ENCODE measurements at regions not wholly inside any gene's neighbourhood (a gene's known extent, or its start where the extent isn't known, plus 50 kb on each side); places are given as distances from the start of the nearest gene placed in this dataset.

DNA sequence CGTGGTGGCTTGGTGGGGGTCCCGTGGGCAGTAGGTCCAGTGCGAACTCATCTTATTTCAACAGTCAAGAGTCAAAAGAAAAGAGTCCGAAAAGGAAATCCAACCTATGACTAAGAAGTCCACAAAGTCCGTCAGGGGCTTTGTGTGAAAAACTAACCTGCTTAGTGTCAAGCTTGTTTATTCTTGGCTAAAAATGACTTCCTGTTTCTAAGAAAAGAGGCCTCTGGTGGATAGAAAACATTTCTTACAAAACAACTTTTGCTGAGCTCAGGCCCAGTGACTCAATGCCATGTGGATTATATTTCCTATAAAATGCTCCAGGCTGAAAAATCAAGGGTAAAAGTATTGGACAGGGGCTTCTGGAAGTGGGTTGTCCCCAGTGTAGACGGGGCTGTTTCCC, 105.9 kb downstream of the GADD45G start:
- no peaks in the 10 kb centered on the region for H4K20me1 ChIP-seq (ENCODE audit: insufficient read depth)
- ChIA-PET RAD21 (ENCODE audit: low non-redundant PET in 1 of 2, low total read pairs in 2 of 2, uncharacterized antibody in 2 of 2, unreplicated experiment in 2 of 2) (no interaction called here), POLR2A (no interaction called here), CTCF (no interaction called here)
- no peak overlapping the region for H3K4me2 ChIP-seq (ENCODE audit: low read length)
- no peaks in the 10 kb centered on the region for H3K9me3 ChIP-seq (ENCODE audit: control insufficient read depth in 1 of 2, insufficient read depth in 1 of 2, low read depth in 1 of 2, low read length in 2 of 2)
- ATAC-seq (no peak), DNase-seq (ENCODE audit: low read depth, low spot score) (no peak)
- no peaks in the 10 kb centered on the region for H3K9me2 ChIP-seq (ENCODE audit: insufficient read depth)
- H3K4me3 ChIP-seq (replicated peaks in 1 of 2; ENCODE audit: low read depth in 1 of 2, low read length in 2 of 2), result no peak overlapping the region
- H3K27me3 ChIP-seq (ENCODE audit: insufficient read depth, low read length), result peaks cover 15% of the 10 kb centered on the region
- BruUV-seq (replicated peaks), result no TSS peak
- TF ChIP-seq, protein P1, sequence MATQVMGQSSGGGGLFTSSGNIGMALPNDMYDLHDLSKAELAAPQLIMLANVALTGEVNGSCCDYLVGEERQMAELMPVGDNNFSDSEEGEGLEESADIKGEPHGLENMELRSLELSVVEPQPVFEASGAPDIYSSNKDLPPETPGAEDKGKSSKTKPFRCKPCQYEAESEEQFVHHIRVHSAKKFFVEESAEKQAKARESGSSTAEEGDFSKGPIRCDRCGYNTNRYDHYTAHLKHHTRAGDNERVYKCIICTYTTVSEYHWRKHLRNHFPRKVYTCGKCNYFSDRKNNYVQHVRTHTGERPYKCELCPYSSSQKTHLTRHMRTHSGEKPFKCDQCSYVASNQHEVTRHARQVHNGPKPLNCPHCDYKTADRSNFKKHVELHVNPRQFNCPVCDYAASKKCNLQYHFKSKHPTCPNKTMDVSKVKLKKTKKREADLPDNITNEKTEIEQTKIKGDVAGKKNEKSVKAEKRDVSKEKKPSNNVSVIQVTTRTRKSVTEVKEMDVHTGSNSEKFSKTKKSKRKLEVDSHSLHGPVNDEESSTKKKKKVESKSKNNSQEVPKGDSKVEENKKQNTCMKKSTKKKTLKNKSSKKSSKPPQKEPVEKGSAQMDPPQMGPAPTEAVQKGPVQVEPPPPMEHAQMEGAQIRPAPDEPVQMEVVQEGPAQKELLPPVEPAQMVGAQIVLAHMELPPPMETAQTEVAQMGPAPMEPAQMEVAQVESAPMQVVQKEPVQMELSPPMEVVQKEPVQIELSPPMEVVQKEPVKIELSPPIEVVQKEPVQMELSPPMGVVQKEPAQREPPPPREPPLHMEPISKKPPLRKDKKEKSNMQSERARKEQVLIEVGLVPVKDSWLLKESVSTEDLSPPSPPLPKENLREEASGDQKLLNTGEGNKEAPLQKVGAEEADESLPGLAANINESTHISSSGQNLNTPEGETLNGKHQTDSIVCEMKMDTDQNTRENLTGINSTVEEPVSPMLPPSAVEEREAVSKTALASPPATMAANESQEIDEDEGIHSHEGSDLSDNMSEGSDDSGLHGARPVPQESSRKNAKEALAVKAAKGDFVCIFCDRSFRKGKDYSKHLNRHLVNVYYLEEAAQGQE (IDR thresholded peaks at IDR 0.05; ENCODE audit: low read depth), result no peak
- H3K27ac ChIP-seq (ENCODE audit: low read depth, low read length), result no peak overlapping the region
- no peaks in the 10 kb centered on the region for H3K4me1 ChIP-seq (ENCODE audit: control insufficient read depth in 1 of 2, insufficient read depth in 2 of 2, low read length in 2 of 2)
- H3K36me3 ChIP-seq (ENCODE audit: control insufficient read depth in 1 of 2, insufficient read depth in 2 of 2, low read length in 2 of 2), result no peaks in the 10 kb centered on the region
- H3K79me2 ChIP-seq (ENCODE audit: insufficient read depth, low read length), result no peaks in the 10 kb centered on the region
- no peak overlapping the region for H2AFZ ChIP-seq (ENCODE audit: low read depth, low read length, poor library complexity, severe bottlenecking)
- no peak overlapping the region for H3K9ac ChIP-seq (ENCODE audit: low read length)
- intact Hi-C loops (cut with micrococcal nuclease), result no loop called here

DNA sequence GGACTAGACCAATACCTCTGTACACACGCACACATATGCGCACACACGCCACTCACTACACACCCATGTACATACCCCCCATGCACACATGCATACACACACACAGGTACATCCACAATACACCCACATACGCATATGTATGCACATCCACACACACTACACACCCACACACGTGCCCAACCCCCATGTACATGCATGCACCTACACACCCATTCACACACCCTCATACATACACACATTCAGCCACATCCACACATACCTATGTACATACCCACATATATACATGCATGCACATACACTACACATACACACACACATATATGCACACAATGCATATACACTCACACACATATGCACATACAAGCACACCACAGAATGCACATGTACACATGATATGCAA, 107.1 kb downstream of the GADD45G start:
- no peak overlapping the region for H3K4me2 ChIP-seq (ENCODE audit: low read length)
- ChIA-PET POLR2A (no interaction called here), CTCF (no interaction called here), RAD21 (ENCODE audit: low non-redundant PET in 1 of 2, low total read pairs in 2 of 2, uncharacterized antibody in 2 of 2, unreplicated experiment in 2 of 2) (no interaction called here)
- no peaks in the 10 kb centered on the region for H3K36me3 ChIP-seq (ENCODE audit: control insufficient read depth in 1 of 2, insufficient read depth in 2 of 2, low read length in 2 of 2)
- no peaks in the 10 kb centered on the region for H4K20me1 ChIP-seq (ENCODE audit: insufficient read depth)
- no peaks in the 10 kb centered on the region for H3K9me3 ChIP-seq (ENCODE audit: control insufficient read depth in 1 of 2, insufficient read depth in 1 of 2, low read depth in 1 of 2, low read length in 2 of 2)
- no peak for DNase-seq (ENCODE audit: low read depth, low spot score)
- H2AFZ ChIP-seq (ENCODE audit: low read depth, low read length, poor library complexity, severe bottlenecking), result no peak overlapping the region
- H3K27me3 ChIP-seq (ENCODE audit: insufficient read depth, low read length), result peaks cover 6% of the 10 kb centered on the region
- H3K4me1 ChIP-seq (ENCODE audit: control insufficient read depth in 1 of 2, insufficient read depth in 2 of 2, low read length in 2 of 2), result no peaks in the 10 kb centered on the region
- H3K27ac ChIP-seq (ENCODE audit: low read depth, low read length), result no peak overlapping the region
- no peaks in the 10 kb centered on the region for H3K9me2 ChIP-seq (ENCODE audit: insufficient read depth)
- no peaks in the 10 kb centered on the region for H3K79me2 ChIP-seq (ENCODE audit: insufficient read depth, low read length)
- TF ChIP-seq, protein P2, sequence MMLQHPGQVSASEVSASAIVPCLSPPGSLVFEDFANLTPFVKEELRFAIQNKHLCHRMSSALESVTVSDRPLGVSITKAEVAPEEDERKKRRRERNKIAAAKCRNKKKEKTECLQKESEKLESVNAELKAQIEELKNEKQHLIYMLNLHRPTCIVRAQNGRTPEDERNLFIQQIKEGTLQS (IDR thresholded peaks at IDR 0.05), result no peak
- no peak for TF ChIP-seq YY1 (IDR thresholded peaks at IDR 0.05; ENCODE audit: extremely low read depth, insufficient replicate concordance, low read depth, low read length)
- TF ChIP-seq, protein P3, sequence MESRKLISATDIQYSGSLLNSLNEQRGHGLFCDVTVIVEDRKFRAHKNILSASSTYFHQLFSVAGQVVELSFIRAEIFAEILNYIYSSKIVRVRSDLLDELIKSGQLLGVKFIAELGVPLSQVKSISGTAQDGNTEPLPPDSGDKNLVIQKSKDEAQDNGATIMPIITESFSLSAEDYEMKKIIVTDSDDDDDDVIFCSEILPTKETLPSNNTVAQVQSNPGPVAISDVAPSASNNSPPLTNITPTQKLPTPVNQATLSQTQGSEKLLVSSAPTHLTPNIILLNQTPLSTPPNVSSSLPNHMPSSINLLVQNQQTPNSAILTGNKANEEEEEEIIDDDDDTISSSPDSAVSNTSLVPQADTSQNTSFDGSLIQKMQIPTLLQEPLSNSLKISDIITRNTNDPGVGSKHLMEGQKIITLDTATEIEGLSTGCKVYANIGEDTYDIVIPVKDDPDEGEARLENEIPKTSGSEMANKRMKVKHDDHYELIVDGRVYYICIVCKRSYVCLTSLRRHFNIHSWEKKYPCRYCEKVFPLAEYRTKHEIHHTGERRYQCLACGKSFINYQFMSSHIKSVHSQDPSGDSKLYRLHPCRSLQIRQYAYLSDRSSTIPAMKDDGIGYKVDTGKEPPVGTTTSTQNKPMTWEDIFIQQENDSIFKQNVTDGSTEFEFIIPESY (IDR thresholded peaks at IDR 0.05; ENCODE audit: extremely low read depth, insufficient replicate concordance, low read length), result no peak
- intact Hi-C loops (cut with micrococcal nuclease), result no loop called here
- BruUV-seq (replicated peaks), result no TSS peak
- H3K9ac ChIP-seq (ENCODE audit: low read length), result no peak overlapping the region
- ATAC-seq, result no peak
- H3K4me3 ChIP-seq (replicated peaks in 1 of 2; ENCODE audit: low read depth in 1 of 2, low read length in 2 of 2), result no peak overlapping the region
